ENCODE measurements at regions not wholly inside any gene's neighbourhood (a gene's known extent, or its start where the extent isn't known, plus 50 kb on each side); places are given as distances from the start of the nearest gene placed in this dataset.

DNA sequence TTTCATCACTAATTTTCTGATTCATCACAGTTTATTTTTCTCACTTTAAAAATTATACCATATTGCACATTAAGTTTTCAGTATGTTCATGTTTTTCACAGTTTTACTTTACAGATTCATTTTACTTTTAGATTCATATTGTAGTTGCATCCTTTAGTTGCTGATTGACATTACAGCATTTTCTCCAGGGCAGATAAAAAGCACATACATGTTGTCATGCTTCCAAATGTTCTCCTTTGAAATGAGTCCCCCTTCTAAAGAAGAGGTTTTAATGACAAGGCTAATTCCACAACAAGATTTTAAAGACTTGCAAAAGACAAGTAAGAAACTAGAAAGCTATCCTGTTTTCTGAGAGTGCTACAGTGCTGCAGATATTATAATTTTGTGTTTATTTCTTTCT lies 72.1 kb upstream of the RASSF8 start:
- no peak for TF ChIP-seq ZBTB33 (IDR thresholded peaks at IDR 0.05)
- TF ChIP-seq ATF3 (IDR thresholded peaks at IDR 0.05), result no peak
- TF ChIP-seq CTCF (IDR thresholded peaks at IDR 0.05; ENCODE audit: low read depth, low read length, missing input control), result no peak
- no peak for TF ChIP-seq GABPA (IDR thresholded peaks at IDR 0.05 in 1 of 2, conservative IDR thresholded peaks at IDR 0.05 in 1 of 2)
- TF ChIP-seq, protein P1, sequence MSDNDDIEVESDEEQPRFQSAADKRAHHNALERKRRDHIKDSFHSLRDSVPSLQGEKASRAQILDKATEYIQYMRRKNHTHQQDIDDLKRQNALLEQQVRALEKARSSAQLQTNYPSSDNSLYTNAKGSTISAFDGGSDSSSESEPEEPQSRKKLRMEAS (IDR thresholded peaks at IDR 0.05), result no peak
- no peak for TF ChIP-seq NR2F2 (IDR thresholded peaks at IDR 0.05)
- TF ChIP-seq YY1 (IDR thresholded peaks at IDR 0.05), result no peak
- no peak for TF ChIP-seq HNF4A (conservative IDR thresholded peaks at IDR 0.05)
- TF ChIP-seq RXRA (IDR thresholded peaks at IDR 0.05), result no peak
- no peak for TF ChIP-seq EGR1 (IDR thresholded peaks at IDR 0.05; ENCODE audit: low read depth in 2 of 2)
- TF ChIP-seq FOXA1 (IDR thresholded peaks at IDR 0.05), result no peak
- no peak for TF ChIP-seq REST (IDR thresholded peaks at IDR 0.05)

All from liver (tissue), 3 donors.